Hepatocyte (in vitro differentiated cells): ENCODE measurements at regions not wholly inside any gene's neighbourhood (a gene's known extent, or its start where the extent isn't known, plus 50 kb on each side); places are given as distances from the start of the nearest gene placed in this dataset.

Experiments used
- DNase-seq: peaks from one replicate; pipeline ENCODE4 v3.0.0-alpha.2; 2016; ENCODE audit warnings: low spot score
- H2AFZ ChIP-seq: fragments of 200-600 bp; sonication (generic); 2 replicates; pipeline ENCODE4 v1.6.0; 2016; ENCODE audit warnings: antibody characterized with exemption, mild to moderate bottlenecking
- H3K27ac ChIP-seq: fragments of 200-600 bp; sonication (generic); 2 replicates; pipeline ENCODE4 v1.5.1; 2016; ENCODE audit warnings: mild to moderate bottlenecking
- H3K27me3 ChIP-seq: fragments of 200-600 bp; sonication (generic); 2 replicates; pipeline ENCODE4 v1.6.1; 2016
- H3K36me3 ChIP-seq: fragments of 200-600 bp; sonication (generic); replicated peaks from 2 replicates; pipeline ENCODE4 v1.5.1; 2016; ENCODE audit warnings: low read depth; ENCODE audit not compliant: insufficient read depth
- H3K4me1 ChIP-seq: fragments of 200-600 bp; sonication (generic); 2 replicates; pipeline ENCODE4 v1.5.1; 2016; ENCODE audit warnings: mild to moderate bottlenecking, moderate library complexity; ENCODE audit not compliant: insufficient read depth
- H3K4me2 ChIP-seq: fragments of 200-600 bp; sonication (generic); 2 replicates; pipeline ENCODE4 v1.6.0; 2016
- H3K4me3 ChIP-seq: fragments of 200-600 bp; sonication (generic); 2 replicates; pipeline ENCODE4 v1.5.1; 2016; ENCODE audit warnings: mild to moderate bottlenecking
- H3K79me2 ChIP-seq: fragments of 200-600 bp; sonication (generic); 2 replicates; pipeline ENCODE4 v1.6.0; 2017; ENCODE audit warnings: mild to moderate bottlenecking
- H3K9me2 ChIP-seq: fragments of 200-600 bp; sonication (generic); replicated peaks from 2 replicates; pipeline ENCODE4 v1.6.0; 2017; ENCODE audit warnings: mild to moderate bottlenecking; ENCODE audit not compliant: insufficient read depth
- H3K9me3 ChIP-seq: fragments of 200-600 bp; sonication (generic); 2 replicates; pipeline ENCODE4 v1.5.1; 2016; ENCODE audit warnings: low read depth, mild to moderate bottlenecking
- H4K20me1 ChIP-seq: fragments of 200-600 bp; sonication (generic); 2 replicates; pipeline ENCODE4 v1.6.0; 2016; ENCODE audit warnings: mild to moderate bottlenecking; ENCODE audit not compliant: insufficient read depth, poor library complexity, severe bottlenecking
- CTCF ChIP-seq: fragments of 200-600 bp; sonication (generic); IDR thresholded peaks from 2 replicates; pipeline ENCODE4 v1.5.1; 2016; ENCODE audit warnings: antibody characterized with exemption, mild to moderate bottlenecking; ENCODE audit not compliant: poor library complexity
- EZH2 ChIP-seq: fragments of 200-600 bp; sonication (generic); IDR thresholded peaks from 2 replicates; pipeline ENCODE4 v1.6.1; 2016; ENCODE audit warnings: antibody characterized with exemption, mild to moderate bottlenecking, borderline replicate concordance
- EZH2phosphoT487 ChIP-seq: fragments of 200-600 bp; sonication (generic); IDR thresholded peaks from one replicate; pipeline ENCODE4 v1.6.1; 2018; ENCODE audit warnings: antibody characterized with exemption, mild to moderate bottlenecking, low read depth, moderate library complexity; ENCODE audit not compliant: unreplicated experiment, severe bottlenecking
- WGBS: methylation state at CpG from one replicate; pipeline ENCODE4 v1.1.6; 2016; ENCODE audit warnings: low lambda C conversion rate; ENCODE audit errors: missing lambda C conversion rate; 5-methylcytosine and 5-hydroxymethylcytosine counted together

- Histone ChIP-seq H3K9me3 (no peaks in the 10 kb centered on the region), H4K20me1 (no peaks in the 10 kb centered on the region), H3K27ac (no peak overlapping the region), H3K4me3 (no peak overlapping the region), H2AFZ (no peak overlapping the region), H3K4me1 (no peaks in the 10 kb centered on the region), H3K36me3 (no peaks in the 10 kb centered on the region), H3K79me2 (no peaks in the 10 kb centered on the region), H3K4me2 (no peak overlapping the region), H3K9me2 (no peaks in the 10 kb centered on the region), H3K27me3 (no peaks in the 10 kb centered on the region)
- WGBS: 90% methylated on average over 6 of the region's 6 CpGs
- no peak for TF ChIP-seq EZH2
- TF ChIP-seq CTCF: no peak
- TF ChIP-seq EZH2phosphoT487: no peak
- no peak for DNase-seq
Measured at GRCh38 chr4:165766018-165766417, 107.0 kb upstream of the TLL1 start.

- H3K4me3 ChIP-seq: no peak overlapping the region
- no peaks in the 10 kb centered on the region for H3K4me1 ChIP-seq
- TF ChIP-seq CTCF: no peak
- TF ChIP-seq EZH2phosphoT487: no peak
- no peak for TF ChIP-seq EZH2
- H2AFZ ChIP-seq: no peak overlapping the region
- no peaks in the 10 kb centered on the region for H3K36me3 ChIP-seq
- H3K27me3 ChIP-seq: no peaks in the 10 kb centered on the region
- no peaks in the 10 kb centered on the region for H3K79me2 ChIP-seq
- no peak for DNase-seq
- H3K4me2 ChIP-seq: no peak overlapping the region
- no peaks in the 10 kb centered on the region for H3K9me3 ChIP-seq
- 45% methylated on average over 2 of the region's 2 CpGs for WGBS
- H4K20me1 ChIP-seq: no peaks in the 10 kb centered on the region
- H3K27ac ChIP-seq: no peak overlapping the region
- H3K9me2 ChIP-seq: no peaks in the 10 kb centered on the region
Measured at GRCh38 chr4:165766976-165767375, 106.1 kb upstream of the TLL1 start.

GRCh38 chr4:165767671-165768070, 105.4 kb upstream of the TLL1 start:
- Histone ChIP-seq H3K9me2 (no peaks in the 10 kb centered on the region), H4K20me1 (no peaks in the 10 kb centered on the region), H3K9me3 (no peaks in the 10 kb centered on the region), H3K27ac (no peak overlapping the region), H3K4me2 (no peak overlapping the region), H3K4me1 (no peaks in the 10 kb centered on the region), H3K27me3 (no peaks in the 10 kb centered on the region), H2AFZ (no peak overlapping the region), H3K36me3 (no peaks in the 10 kb centered on the region), H3K79me2 (no peaks in the 10 kb centered on the region), H3K4me3 (no peak overlapping the region)
- no peak for DNase-seq
- WGBS: 89% methylated on average over 1 of the region's 1 CpG
- TF ChIP-seq EZH2phosphoT487: no peak
- no peak for TF ChIP-seq EZH2
- no peak for TF ChIP-seq CTCF

GRCh38 chr4:165768281-165768680, 104.8 kb upstream of the TLL1 start:
- Histone ChIP-seq H3K4me3 (no peak overlapping the region), H3K9me3 (no peaks in the 10 kb centered on the region), H2AFZ (no peak overlapping the region), H3K9me2 (no peaks in the 10 kb centered on the region), H3K27me3 (no peaks in the 10 kb centered on the region), H3K4me2 (no peak overlapping the region), H3K27ac (no peak overlapping the region), H3K36me3 (no peaks in the 10 kb centered on the region), H3K79me2 (no peaks in the 10 kb centered on the region), H3K4me1 (no peaks in the 10 kb centered on the region), H4K20me1 (no peaks in the 10 kb centered on the region)
- DNase-seq: no peak
- 95% methylated on average over 3 of the region's 3 CpGs for WGBS
- TF ChIP-seq CTCF (no peak), EZH2 (no peak)
